ENCODE measurements at regions not wholly inside any gene's neighbourhood (a gene's known extent, or its start where the extent isn't known, plus 50 kb on each side); places are given as distances from the start of the nearest gene placed in this dataset.

GRCh38 chr4:116926631-116927295 is 158.6 kb downstream of the TRAM1L1 start:
- 77 to 90% methylated on average over 2 of the region's 2 CpGs for WGBS, 2 donors
- DNase-seq (ENCODE audit: low spot score in 2 of 2), result no peak
- Histone ChIP-seq H3K27ac (no peak overlapping the region), H3K36me3 (no peaks in the 10 kb centered on the region), H3K4me1 (peaks cover 0 to 16% (median 0%) of the 10 kb centered on the region in 4 donors), H3K4me3 (no peak overlapping the region), H3K9me3 (no peaks in the 10 kb centered on the region), H3K27me3 (peaks cover 0 to 14% of the 10 kb centered on the region in 2 donors)
- TF ChIP-seq CTCF (IDR thresholded peaks at IDR 0.05), result no peak
- no peak for TF ChIP-seq POLR2A (IDR thresholded peaks at IDR 0.05)
- no peak for TF ChIP-seq EP300 (IDR thresholded peaks at IDR 0.05)

- 3% methylated on average over 28 of the region's 51 CpGs for WGBS, 2 donors
- TF ChIP-seq EP300 (IDR thresholded peaks at IDR 0.05) (no peak), CTCF (IDR thresholded peaks at IDR 0.05) (no peak), POLR2A (IDR thresholded peaks at IDR 0.05) (no peak)
- Histone ChIP-seq H3K27me3 (peaks cover 0 to 14% of the 10 kb centered on the region in 2 donors), H3K27ac (no peak overlapping the region), H3K36me3 (no peaks in the 10 kb centered on the region), H3K4me3 (peak overlapping the region in 3 of 4 donors; percentile 38 to 49 (median 42)), H3K9me3 (no peaks in the 10 kb centered on the region), H3K4me1 (peaks cover 0 to 16% (median 0%) of the 10 kb centered on the region in 4 donors)
- DNase-seq (ENCODE audit: low spot score in 2 of 2), result no peak
These were observed 159.4 kb downstream of the TRAM1L1 start for GRCh38 chr4:116925900-116926457.

GRCh38 chr4:116923389-116923788 is 162.0 kb downstream of the TRAM1L1 start:
- 81 to 91% methylated on average over 4 of the region's 4 CpGs for WGBS, 2 donors
- Histone ChIP-seq H3K4me3 (no peak overlapping the region), H3K36me3 (no peaks in the 10 kb centered on the region), H3K27ac (no peak overlapping the region), H3K27me3 (peaks cover 0 to 14% of the 10 kb centered on the region in 2 donors), H3K4me1 (peaks cover 0 to 16% (median 0%) of the 10 kb centered on the region in 4 donors), H3K9me3 (peaks cover 0 to 7% (median 0%) of the 10 kb centered on the region in 4 donors)
- TF ChIP-seq POLR2A (IDR thresholded peaks at IDR 0.05), result no peak
- no peak for TF ChIP-seq EP300 (IDR thresholded peaks at IDR 0.05)
- no peak for TF ChIP-seq CTCF (IDR thresholded peaks at IDR 0.05)
- no peak for DNase-seq (ENCODE audit: low spot score in 2 of 2)

- H3K27me3 ChIP-seq, result no peaks in the 10 kb centered on the region
- TF ChIP-seq EP300 (IDR thresholded peaks at IDR 0.05), result no peak
- no peak for TF ChIP-seq CTCF (IDR thresholded peaks at IDR 0.05)
- no peak for TF ChIP-seq POLR2A (IDR thresholded peaks at IDR 0.05)
- H3K27ac ChIP-seq, result no peak overlapping the region
- no peaks in the 10 kb centered on the region for H3K36me3 ChIP-seq
- no peaks in the 10 kb centered on the region for H3K4me1 ChIP-seq
- 75 to 76% methylated on average over 1 of the region's 1 CpG for WGBS, 2 donors
- no peak overlapping the region for H3K4me3 ChIP-seq
- no peak for DNase-seq (ENCODE audit: low spot score in 2 of 2)
- H3K9me3 ChIP-seq, result no peaks in the 10 kb centered on the region
These were observed 171.9 kb downstream of the TRAM1L1 start for GRCh38 chr4:116913451-116913850.

GRCh38 chr4:116906758-116907157 is 178.6 kb downstream of the TRAM1L1 start:
- H3K27ac ChIP-seq, result no peak overlapping the region
- H3K4me3 ChIP-seq, result no peak overlapping the region
- no peaks in the 10 kb centered on the region for H3K27me3 ChIP-seq
- TF ChIP-seq EP300 (IDR thresholded peaks at IDR 0.05) (no peak), CTCF (IDR thresholded peaks at IDR 0.05) (no peak), POLR2A (IDR thresholded peaks at IDR 0.05) (no peak)
- H3K4me1 ChIP-seq, result no peaks in the 10 kb centered on the region
- 92 to 93% methylated on average over 2 of the region's 2 CpGs for WGBS, 2 donors
- no peak for DNase-seq (ENCODE audit: low spot score in 2 of 2)
- no peaks in the 10 kb centered on the region for H3K9me3 ChIP-seq
- H3K36me3 ChIP-seq, result no peaks in the 10 kb centered on the region

All from tibial nerve (tissue), 4 donors.